ENCODE measurements at regions not wholly inside any gene's neighbourhood (a gene's known extent, or its start where the extent isn't known, plus 50 kb on each side); places are given as distances from the start of the nearest gene placed in this dataset.

DNA sequence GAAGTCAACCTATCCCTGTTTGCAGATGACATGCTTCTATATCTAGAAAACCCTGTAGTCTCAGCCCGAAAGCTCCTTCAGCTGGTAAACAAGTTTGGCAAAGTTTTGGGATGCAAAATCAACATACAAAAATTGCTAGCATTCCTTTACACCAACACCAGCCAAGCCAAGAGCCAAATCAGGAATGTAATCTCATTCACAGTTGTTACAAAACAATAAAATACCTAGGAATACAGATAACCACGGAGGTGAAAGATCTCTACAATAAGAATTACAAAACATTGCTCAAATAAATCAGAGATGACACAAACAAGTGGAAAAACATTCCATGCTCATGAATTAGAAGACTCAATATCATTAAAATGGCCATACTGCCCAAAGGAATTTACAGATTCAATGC lies 50.4 kb upstream of the ZNF365 start:
- POLR2A ChIA-PET, result no interaction called here
- Histone ChIP-seq H3K27ac (no peak overlapping the region), H3K4me1 (no peaks in the 10 kb centered on the region), H3K4me3 (no peak overlapping the region), H3K9me3 (no peaks in the 10 kb centered on the region), H3K4me2 (no peak overlapping the region)
- FAIRE-seq (no peak), ATAC-seq (no peak), DNase-seq (ENCODE audit: low read depth in 1 of 2, low spot score in 1 of 2) (no peak)
- TF ChIP-seq SMC3 (IDR thresholded peaks at IDR 0.05) (no peak), ZFP36 (IDR thresholded peaks at IDR 0.05; ENCODE audit: borderline replicate concordance, partially characterized antibody) (no peak), POLR2AphosphoS2 (conservative IDR thresholded peaks at IDR 0.05; ENCODE audit: low read length) (no peak), POLR2A (IDR thresholded peaks at IDR 0.05; ENCODE audit: low read length) (no peak), CBX8 (IDR thresholded peaks at IDR 0.05) (no peak), ATOH8 (CRISPR knock-in tag; IDR thresholded peaks at IDR 0.05; ENCODE audit: low read depth) (no peak), CEBPB (IDR thresholded peaks at IDR 0.05) (no peak), JUNB (IDR thresholded peaks at IDR 0.05) (no peak), MYC (IDR thresholded peaks at IDR 0.05; ENCODE audit: borderline replicate concordance, low read length) (no peak), RARB (CRISPR knock-in tag; IDR thresholded peaks at IDR 0.05) (no peak), TFCP2L1 (CRISPR knock-in tag; IDR thresholded peaks at IDR 0.05) (no peak), CHD4 (IDR thresholded peaks at IDR 0.05; ENCODE audit: borderline replicate concordance) (no peak), SREBF2 (IDR thresholded peaks at IDR 0.05) (no peak), RNF2 (IDR thresholded peaks at IDR 0.05; ENCODE audit: borderline replicate concordance, low read depth) (no peak), RCOR1 (IDR thresholded peaks at IDR 0.05; ENCODE audit: low read depth, low read length) (no peak)
- CTCF ChIA-PET, result interaction anchor here (1.2 kb wide), 1 partner anchor 34 kb away, joined by 3 read pairs; no protein-coding TSS in a partner anchor
- 5% methylated on average over 2 of the region's 2 CpGs for WGBS (ENCODE audit: missing lambda C conversion rate)

All from A549 (cell line).